HL-60 (cell line): ENCODE measurements at regions not wholly inside any gene's neighbourhood (a gene's known extent, or its start where the extent isn't known, plus 50 kb on each side); places are given as distances from the start of the nearest gene placed in this dataset.
"Not testable (repeated sequence)": the region's sequence is repeated elsewhere in the genome, so short reads cannot be mapped to it uniquely, and the experiment has no call there.

ENCODE experiments used
- DNase-seq, 2 experiments: peaks; one replicate each; pipeline ENCODE4 v3.0.0-alpha.2; 2010 to 2020; ENCODE audit warnings: low read depth in 1 of 2, low spot score in 1 of 2
- H3K27ac ChIP-seq: fragments of 250-450 bp; sonication (Bioruptor Pico); replicated peaks from 2 replicates; pipeline ENCODE4 v1.5.1; 2020; ENCODE audit warnings: mild to moderate bottlenecking, moderate library complexity
- H3K27me3 ChIP-seq: fragments of 250-450 bp; sonication (Bioruptor Pico); 2 replicates; pipeline ENCODE4 v1.5.1; 2021; ENCODE audit warnings: mild to moderate bottlenecking, moderate library complexity; ENCODE audit not compliant: insufficient read depth, poor library complexity, severe bottlenecking
- H3K4me3 ChIP-seq: replicated peaks from 2 replicates; pipeline ENCODE4 v1.5.1; 2011; ENCODE audit warnings: mild to moderate bottlenecking, control low read depth, low read length; ENCODE audit not compliant: insufficient read depth
- GABPA ChIP-seq: IDR thresholded peaks from 2 replicates; pipeline ENCODE4 v1.6.1; 2012; ENCODE audit warnings: low read depth
- POLR2AphosphoS5 ChIP-seq: IDR thresholded peaks from 2 replicates; pipeline ENCODE4 v1.6.1; 2012; ENCODE audit warnings: low read depth
- SPI1 ChIP-seq: IDR thresholded peaks from 2 replicates; pipeline ENCODE4 v1.6.1; 2012; ENCODE audit warnings: low read depth, mild to moderate bottlenecking, borderline replicate concordance
- TF ChIP-seq, protein P1 (sequence below): IDR thresholded peaks from one replicate; pipeline ENCODE4 v1.5.1; 2011; ENCODE audit warnings: low read length, control low read depth, inconsistent platforms; ENCODE audit not compliant: insufficient read depth
- TF ChIP-seq, protein P2 (sequence below): IDR thresholded peaks from 2 replicates; pipeline ENCODE4 v1.6.1; 2012; ENCODE audit warnings: low read depth; ENCODE audit not compliant: insufficient replicate concordance

DNA sequence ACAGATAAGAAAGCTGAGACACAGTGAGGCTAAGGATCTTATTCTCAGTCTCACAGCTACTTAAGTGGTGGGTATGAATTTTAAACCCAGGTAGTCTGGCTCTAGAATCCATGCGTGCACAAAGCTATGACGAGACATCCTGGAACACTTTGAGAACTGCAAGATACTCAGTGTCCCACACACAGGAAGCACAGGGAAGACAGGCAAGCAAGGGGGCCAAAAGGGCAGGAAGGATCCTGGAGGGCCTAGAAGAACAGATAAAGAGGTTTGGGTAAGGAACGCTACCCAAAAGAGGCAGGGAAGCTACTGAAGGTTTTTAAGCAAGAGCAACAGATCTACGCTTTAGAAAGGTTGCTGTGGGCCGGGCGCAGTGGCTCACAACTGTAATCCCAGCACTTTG is 99.1 kb upstream of the HES1 start:
- Histone ChIP-seq H3K4me3 (no peak overlapping the region), H3K27me3 (no peaks in the 10 kb centered on the region), H3K27ac (no peak overlapping the region)
- no peak for TF ChIP-seq GABPA
- TF ChIP-seq, protein P1, sequence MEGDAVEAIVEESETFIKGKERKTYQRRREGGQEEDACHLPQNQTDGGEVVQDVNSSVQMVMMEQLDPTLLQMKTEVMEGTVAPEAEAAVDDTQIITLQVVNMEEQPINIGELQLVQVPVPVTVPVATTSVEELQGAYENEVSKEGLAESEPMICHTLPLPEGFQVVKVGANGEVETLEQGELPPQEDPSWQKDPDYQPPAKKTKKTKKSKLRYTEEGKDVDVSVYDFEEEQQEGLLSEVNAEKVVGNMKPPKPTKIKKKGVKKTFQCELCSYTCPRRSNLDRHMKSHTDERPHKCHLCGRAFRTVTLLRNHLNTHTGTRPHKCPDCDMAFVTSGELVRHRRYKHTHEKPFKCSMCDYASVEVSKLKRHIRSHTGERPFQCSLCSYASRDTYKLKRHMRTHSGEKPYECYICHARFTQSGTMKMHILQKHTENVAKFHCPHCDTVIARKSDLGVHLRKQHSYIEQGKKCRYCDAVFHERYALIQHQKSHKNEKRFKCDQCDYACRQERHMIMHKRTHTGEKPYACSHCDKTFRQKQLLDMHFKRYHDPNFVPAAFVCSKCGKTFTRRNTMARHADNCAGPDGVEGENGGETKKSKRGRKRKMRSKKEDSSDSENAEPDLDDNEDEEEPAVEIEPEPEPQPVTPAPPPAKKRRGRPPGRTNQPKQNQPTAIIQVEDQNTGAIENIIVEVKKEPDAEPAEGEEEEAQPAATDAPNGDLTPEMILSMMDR: no peak
- TF ChIP-seq POLR2AphosphoS5: no peak
- TF ChIP-seq SPI1: no peak
- TF ChIP-seq, protein P2, sequence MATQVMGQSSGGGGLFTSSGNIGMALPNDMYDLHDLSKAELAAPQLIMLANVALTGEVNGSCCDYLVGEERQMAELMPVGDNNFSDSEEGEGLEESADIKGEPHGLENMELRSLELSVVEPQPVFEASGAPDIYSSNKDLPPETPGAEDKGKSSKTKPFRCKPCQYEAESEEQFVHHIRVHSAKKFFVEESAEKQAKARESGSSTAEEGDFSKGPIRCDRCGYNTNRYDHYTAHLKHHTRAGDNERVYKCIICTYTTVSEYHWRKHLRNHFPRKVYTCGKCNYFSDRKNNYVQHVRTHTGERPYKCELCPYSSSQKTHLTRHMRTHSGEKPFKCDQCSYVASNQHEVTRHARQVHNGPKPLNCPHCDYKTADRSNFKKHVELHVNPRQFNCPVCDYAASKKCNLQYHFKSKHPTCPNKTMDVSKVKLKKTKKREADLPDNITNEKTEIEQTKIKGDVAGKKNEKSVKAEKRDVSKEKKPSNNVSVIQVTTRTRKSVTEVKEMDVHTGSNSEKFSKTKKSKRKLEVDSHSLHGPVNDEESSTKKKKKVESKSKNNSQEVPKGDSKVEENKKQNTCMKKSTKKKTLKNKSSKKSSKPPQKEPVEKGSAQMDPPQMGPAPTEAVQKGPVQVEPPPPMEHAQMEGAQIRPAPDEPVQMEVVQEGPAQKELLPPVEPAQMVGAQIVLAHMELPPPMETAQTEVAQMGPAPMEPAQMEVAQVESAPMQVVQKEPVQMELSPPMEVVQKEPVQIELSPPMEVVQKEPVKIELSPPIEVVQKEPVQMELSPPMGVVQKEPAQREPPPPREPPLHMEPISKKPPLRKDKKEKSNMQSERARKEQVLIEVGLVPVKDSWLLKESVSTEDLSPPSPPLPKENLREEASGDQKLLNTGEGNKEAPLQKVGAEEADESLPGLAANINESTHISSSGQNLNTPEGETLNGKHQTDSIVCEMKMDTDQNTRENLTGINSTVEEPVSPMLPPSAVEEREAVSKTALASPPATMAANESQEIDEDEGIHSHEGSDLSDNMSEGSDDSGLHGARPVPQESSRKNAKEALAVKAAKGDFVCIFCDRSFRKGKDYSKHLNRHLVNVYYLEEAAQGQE: no peak
- no peak for DNase-seq

DNA sequence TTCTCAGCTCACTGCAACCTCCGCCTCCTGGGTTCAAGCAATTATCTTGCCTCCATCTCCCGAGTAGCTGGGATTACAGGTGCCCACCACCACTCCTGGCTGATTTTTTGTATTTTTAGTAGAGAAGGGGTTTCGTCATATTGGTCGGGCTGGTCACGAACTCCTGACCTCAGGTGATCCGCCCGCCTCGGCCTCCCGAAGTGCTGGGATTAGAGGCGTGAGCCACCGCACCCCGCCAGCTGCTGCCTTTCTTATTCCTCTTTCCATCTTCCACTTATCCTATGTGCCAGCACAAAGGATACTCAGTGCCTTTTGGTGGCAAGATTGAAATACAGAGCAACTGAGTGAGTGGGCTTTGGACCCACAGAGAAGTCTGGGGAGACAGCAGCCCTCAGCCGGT is 97.6 kb upstream of the HES1 start:
- not testable (repeated sequence) for DNase-seq, H3K4me3 ChIP-seq, H3K27ac ChIP-seq, H3K27me3 ChIP-seq

DNA sequence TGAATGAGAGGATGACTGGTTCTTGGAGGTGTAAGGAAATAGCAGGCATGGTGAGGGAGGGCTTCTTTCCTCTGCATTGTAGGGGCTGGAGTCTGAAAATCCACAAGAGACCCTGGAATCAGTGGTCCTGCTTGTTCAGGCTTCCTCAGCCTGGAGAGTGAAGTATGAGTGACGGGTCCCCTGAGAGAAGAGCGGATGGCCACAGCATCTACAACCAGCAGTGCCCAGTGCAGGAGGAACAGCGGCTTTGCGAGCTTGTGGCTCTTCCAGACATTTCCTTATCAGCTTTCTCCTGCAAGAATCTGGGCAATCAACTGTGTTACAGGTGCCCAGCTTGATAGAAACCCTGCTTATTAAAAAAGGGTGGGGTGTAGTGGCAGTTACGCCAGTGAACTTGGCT is 97.0 kb upstream of the HES1 start:
- Histone ChIP-seq H3K27me3 (no peaks in the 10 kb centered on the region), H3K4me3 (no peak overlapping the region), H3K27ac (no peak overlapping the region)
- TF ChIP-seq, protein P1: no peak
- TF ChIP-seq, protein P2: no peak
- TF ChIP-seq POLR2AphosphoS5 (no peak), SPI1 (no peak), GABPA (no peak)
- DNase-seq: no peak

DNA sequence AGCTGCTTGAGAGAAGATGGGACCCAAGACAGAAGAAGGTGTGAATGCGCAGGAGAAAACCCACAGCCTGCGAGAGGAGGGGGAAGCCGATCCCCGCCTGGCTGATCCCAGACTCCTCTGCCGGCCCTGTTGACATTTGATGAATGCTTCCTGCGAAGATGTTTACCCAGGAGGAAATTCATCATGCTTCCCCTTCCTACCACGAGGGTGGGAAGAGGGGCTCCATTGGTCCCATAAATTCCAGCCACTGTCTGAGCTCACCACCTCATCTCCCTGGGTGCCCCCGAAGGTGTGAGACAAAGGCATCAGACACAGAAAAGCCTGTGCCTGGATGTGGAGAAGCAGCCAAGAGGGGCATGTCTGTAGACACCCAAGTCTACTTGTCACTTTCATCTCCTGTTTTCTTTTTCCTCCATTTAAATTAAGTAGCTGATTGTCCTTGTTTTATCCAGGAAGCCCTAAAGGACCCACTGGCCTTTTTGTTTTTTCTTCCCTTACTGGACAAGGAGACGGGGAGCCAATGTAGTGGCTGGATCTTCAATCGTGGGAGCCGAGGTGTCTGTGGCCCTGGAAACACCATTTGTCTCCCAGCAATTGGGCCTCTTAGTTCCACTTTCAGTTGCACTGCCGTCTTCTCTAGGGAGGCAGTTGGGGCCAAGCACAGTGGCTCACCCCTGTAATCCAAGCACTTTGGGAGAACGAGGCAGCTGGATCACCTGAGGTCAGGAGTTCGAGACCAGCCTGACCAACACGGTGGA is 95.3 kb upstream of the HES1 start:
- DNase-seq: no peak
- Histone ChIP-seq H3K27ac (no peak overlapping the region), H3K4me3 (no peak overlapping the region), H3K27me3 (no peaks in the 10 kb centered on the region)
- TF ChIP-seq POLR2AphosphoS5 (no peak), SPI1 (no peak)
- TF ChIP-seq, protein P1: no peak
